ENCODE measurements at regions not wholly inside any gene's neighbourhood (a gene's known extent, or its start where the extent isn't known, plus 50 kb on each side); places are given as distances from the start of the nearest gene placed in this dataset.

- TF ChIP-seq CTCF (IDR thresholded peaks at IDR 0.05; ENCODE audit: insufficient read depth, low read depth, low read length) = no peak
- TF ChIP-seq EZH2 (IDR thresholded peaks at IDR 0.05; ENCODE audit: insufficient read depth, low read length) = no peak
Measured at GRCh38 chr1:113279776-113280391, 110.4 kb upstream of the MAGI3 start.
